Forelimb muscle (tissue), 1 donor: ENCODE measurements at regions not wholly inside any gene's neighbourhood (a gene's known extent, or its start where the extent isn't known, plus 50 kb on each side); places are given as distances from the start of the nearest gene placed in this dataset.
"Not testable (repeated sequence)": the region's sequence is repeated elsewhere in the genome, so short reads cannot be mapped to it uniquely, and the experiment has no call there.

Experiments
- DNase-seq: peaks from one replicate; pipeline ENCODE4 v3.0.0-alpha.2; 2013; ENCODE audit warnings: low read depth

DNA sequence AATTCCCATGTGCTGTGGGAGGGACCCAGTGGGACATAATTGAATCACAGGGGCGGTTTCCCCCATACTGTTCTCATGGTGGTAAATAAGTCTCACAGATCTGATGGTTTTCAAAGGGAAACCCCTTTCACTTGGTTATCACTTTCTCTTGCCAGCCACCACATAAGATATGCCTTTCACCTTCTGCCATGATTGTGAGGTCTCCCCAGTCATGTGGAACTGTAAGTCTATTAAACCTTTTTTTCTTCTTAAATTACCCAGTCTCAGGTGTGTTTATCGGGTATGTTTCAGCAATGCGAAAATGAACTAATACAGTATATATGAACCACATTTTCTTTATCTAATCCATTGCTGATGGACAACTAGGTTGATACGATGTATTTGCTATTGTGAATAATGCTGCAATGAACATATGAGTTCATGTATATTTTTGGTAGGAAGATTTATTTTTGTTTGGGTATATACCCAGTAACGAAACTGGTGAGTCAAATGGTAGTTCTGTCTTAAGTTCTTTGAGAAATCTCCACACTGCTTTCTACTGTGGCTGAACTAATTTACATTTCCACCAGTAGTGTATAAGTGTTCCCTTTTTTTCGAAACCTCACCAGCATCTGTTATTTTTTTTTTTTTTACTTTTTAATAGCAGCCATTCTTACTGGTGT is 70.0 kb upstream of the HGF start:
- no peak for DNase-seq

DNA sequence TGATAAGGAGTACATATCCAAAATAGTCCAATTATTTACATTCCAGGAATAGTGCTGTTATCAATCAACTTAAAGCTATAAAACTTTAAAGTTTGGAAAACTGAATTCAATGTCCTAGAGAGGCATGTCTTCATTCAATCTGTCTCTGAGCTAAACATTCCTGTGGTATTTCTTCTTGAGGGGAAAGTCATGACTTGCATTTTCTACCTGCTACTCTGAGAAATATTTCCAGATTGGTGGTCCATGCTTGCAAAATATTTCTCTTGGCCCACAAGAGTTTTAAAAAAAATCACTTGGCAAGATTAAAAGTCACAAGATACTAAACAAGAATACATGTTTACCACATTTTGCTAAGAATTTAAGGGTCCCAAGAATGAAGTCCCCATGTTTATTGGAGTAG is 63.6 kb upstream of the HGF start:
- no peak for DNase-seq

DNA sequence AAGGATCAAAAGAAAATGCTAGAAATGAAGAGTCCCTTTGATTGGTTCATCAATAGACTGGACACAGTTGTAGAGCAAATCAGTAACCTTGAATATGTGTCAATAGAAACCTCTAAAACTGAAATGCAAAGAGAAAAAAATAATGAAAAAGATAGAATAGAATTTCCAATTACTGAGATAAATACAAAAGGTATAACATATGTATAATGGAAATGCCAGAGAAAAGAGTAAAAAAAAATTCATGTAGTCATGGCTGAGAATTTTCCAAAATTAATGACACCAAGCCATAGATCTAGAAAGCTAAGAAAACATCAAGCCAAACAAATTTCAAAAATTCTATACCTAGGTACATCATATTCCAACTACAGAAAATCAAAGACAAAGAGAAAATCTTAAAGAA is 62.0 kb upstream of the HGF start:
- DNase-seq: no peak

DNA sequence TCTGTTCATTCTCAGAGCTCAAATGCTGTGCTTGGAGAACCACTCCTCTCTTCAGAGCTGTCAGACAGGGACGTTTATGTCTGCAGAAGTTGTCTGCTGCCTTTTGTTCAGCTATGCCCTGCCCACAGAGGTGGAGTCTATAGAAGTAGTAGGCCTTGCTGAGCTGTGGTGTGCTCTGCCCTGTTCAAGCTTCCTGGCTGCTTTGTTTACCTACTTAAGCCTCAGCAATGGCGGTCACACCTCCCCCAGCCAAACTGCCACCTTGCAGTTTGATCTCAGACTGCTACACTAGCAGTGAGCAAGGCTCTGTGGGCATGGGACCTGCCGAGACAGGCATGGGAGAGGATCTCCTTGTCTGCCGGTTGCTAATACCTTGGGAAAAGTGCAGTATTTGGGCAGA is 59.7 kb upstream of the HGF start:
- not testable (repeated sequence) for DNase-seq

DNA sequence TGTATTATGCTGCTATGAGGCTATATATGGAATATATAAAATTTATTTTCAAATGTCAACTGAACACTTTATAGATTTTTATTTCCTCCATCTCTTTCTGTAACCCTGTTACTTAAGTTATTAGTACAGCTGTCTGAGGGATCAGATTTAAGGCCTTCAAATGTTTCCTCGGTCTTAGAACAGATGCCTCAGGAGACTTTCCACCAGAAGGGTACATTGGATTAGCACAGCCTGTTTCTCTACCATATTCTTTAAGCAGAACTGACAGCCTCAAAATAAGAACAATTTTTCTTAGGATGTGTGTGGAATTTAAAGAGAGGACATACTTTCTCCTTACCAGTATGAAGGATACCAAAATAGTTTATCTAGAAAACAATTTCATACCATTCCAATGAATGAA is 53.0 kb upstream of the HGF start:
- no peak for DNase-seq

DNA sequence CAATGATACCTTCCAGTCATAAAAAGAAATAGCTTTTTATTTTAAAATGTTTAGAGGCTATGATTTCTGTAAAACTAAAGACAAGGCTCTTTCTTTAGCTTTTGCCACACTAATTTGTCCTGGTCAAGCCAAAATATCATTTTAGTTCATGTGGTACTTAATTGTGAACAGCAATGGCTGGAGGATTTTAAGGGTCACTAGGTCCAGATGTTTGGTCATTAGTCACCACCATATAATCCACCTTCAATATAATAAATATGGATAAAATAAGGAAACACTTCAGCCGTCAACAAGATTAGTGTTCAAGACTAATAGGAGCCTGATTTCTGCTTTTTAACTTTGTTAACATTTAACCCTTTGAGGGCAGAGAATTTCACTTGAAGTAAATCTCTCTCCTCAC is 50.0 kb upstream of the HGF start:
- no peak for DNase-seq
